H9 (cell line): ENCODE measurements at regions not wholly inside any gene's neighbourhood (a gene's known extent, or its start where the extent isn't known, plus 50 kb on each side); places are given as distances from the start of the nearest gene placed in this dataset.

Experiments used
- DNase-seq: peaks from one replicate; pipeline ENCODE4 v3.0.0-alpha.2; 2017
- H2AFZ ChIP-seq: one replicate; pipeline ENCODE4 v1.6.1; 2013; ENCODE audit warnings: mild to moderate bottlenecking, low read length, control low read depth, moderate library complexity
- H2AK5ac ChIP-seq: 2 replicates; pipeline ENCODE4 v1.6.1; 2013; ENCODE audit warnings: low read length, control low read depth, mixed read lengths; ENCODE audit not compliant: insufficient read length
- H2BK120ac ChIP-seq: one replicate; pipeline ENCODE4 v1.6.1; 2013; ENCODE audit warnings: low read depth, mild to moderate bottlenecking, low read length, control low read depth, inconsistent platforms; ENCODE audit not compliant: poor library complexity, severe bottlenecking
- H2BK12ac ChIP-seq: 2 replicates; pipeline ENCODE4 v1.6.1; 2013; ENCODE audit warnings: low read length, control low read depth, mixed read lengths, low read depth; ENCODE audit not compliant: insufficient read length
- H2BK15ac ChIP-seq: 2 replicates; pipeline ENCODE4 v1.6.1; 2013; ENCODE audit warnings: low read depth, low read length, control low read depth
- H2BK20ac ChIP-seq: one replicate; pipeline ENCODE4 v1.6.1; 2013; ENCODE audit warnings: low read depth, mild to moderate bottlenecking, low read length, control low read depth, inconsistent platforms; ENCODE audit not compliant: poor library complexity, severe bottlenecking
- H2BK5ac ChIP-seq: 2 replicates; pipeline ENCODE4 v1.6.1; 2013; ENCODE audit warnings: low read length, control low read depth, mixed read lengths; ENCODE audit not compliant: insufficient read length
- H3K14ac ChIP-seq: 2 replicates; pipeline ENCODE4 v1.6.1; 2013; ENCODE audit warnings: low read length, control low read depth; ENCODE audit not compliant: insufficient read depth
- H3K18ac ChIP-seq: 2 replicates; pipeline ENCODE4 v1.6.1; 2013; ENCODE audit warnings: low read depth, mild to moderate bottlenecking, mixed read lengths, low read length, control low read depth; ENCODE audit not compliant: insufficient read length
- H3K23ac ChIP-seq: 2 replicates; pipeline ENCODE4 v1.6.1; 2013; ENCODE audit warnings: low read length, control low read depth, mixed read lengths, low read depth; ENCODE audit not compliant: insufficient read length
- H3K23me2 ChIP-seq: 2 replicates; pipeline ENCODE4 v1.6.1; 2013; ENCODE audit warnings: low read depth, mild to moderate bottlenecking, mixed read lengths, low read length, control low read depth; ENCODE audit not compliant: insufficient read length, poor library complexity, severe bottlenecking
- H3K27ac ChIP-seq: 2 replicates; pipeline ENCODE4 v1.5.1; 2013; ENCODE audit warnings: low read length, control low read depth, mixed read lengths, low read depth; ENCODE audit not compliant: insufficient read length
- H3K27me3 ChIP-seq: 2 replicates; pipeline ENCODE4 v1.6.1; 2013; ENCODE audit warnings: low read length, control low read depth, inconsistent platforms; ENCODE audit not compliant: insufficient read depth
- H3K4ac ChIP-seq: 2 replicates; pipeline ENCODE4 v1.6.1; 2013; ENCODE audit warnings: low read depth, mild to moderate bottlenecking, control low read depth, inconsistent platforms, low read length, moderate library complexity
- H3K4me1 ChIP-seq: 2 replicates; pipeline ENCODE4 v1.6.1; 2013; ENCODE audit warnings: low read length, control low read depth, inconsistent platforms; ENCODE audit not compliant: insufficient read depth
- H3K4me2 ChIP-seq: 2 replicates; pipeline ENCODE4 v1.6.1; 2013; ENCODE audit warnings: low read length, control low read depth, mixed read lengths; ENCODE audit not compliant: insufficient read length, insufficient read depth
- H3K56ac ChIP-seq: 2 replicates; pipeline ENCODE4 v1.6.1; 2013; ENCODE audit warnings: low read depth, mild to moderate bottlenecking, mixed read lengths, low read length, control low read depth; ENCODE audit not compliant: insufficient read length
- H3K79me1 ChIP-seq: 2 replicates; pipeline ENCODE4 v1.6.1; 2013; ENCODE audit warnings: low read depth, mild to moderate bottlenecking, moderate library complexity, low read length, control low read depth, inconsistent platforms; ENCODE audit not compliant: insufficient read depth, poor library complexity, severe bottlenecking
- H3K79me2 ChIP-seq: 2 replicates; pipeline ENCODE4 v1.6.1; 2013; ENCODE audit warnings: low read length, control low read depth, inconsistent platforms; ENCODE audit not compliant: insufficient read depth
- H3K9ac ChIP-seq: 2 replicates; pipeline ENCODE4 v1.6.1; 2013; ENCODE audit warnings: low read length, control low read depth, mixed read lengths; ENCODE audit not compliant: insufficient read length; ENCODE audit errors: extremely low read depth
- H3K9me3 ChIP-seq: one replicate; pipeline ENCODE4 v1.6.1; 2013; ENCODE audit warnings: low read depth, low read length, inconsistent platforms; ENCODE audit not compliant: control insufficient read depth
- H3T11ph ChIP-seq: one replicate; pipeline ENCODE4 v1.6.1; 2013; ENCODE audit warnings: mild to moderate bottlenecking, low read length, control low read depth, inconsistent platforms
- H4K20me1 ChIP-seq: one replicate; pipeline ENCODE4 v1.6.1; 2013; ENCODE audit not compliant: control insufficient read depth, insufficient read length, insufficient read depth
- H4K5ac ChIP-seq: 2 replicates; pipeline ENCODE4 v1.6.1; 2013; ENCODE audit warnings: low read depth, mild to moderate bottlenecking, mixed read lengths, low read length, control low read depth; ENCODE audit not compliant: insufficient read length
- H4K8ac ChIP-seq: replicated peaks from 2 replicates; pipeline ENCODE4 v1.6.1; 2013; ENCODE audit warnings: low read length, control low read depth, mixed read lengths, low read depth; ENCODE audit not compliant: insufficient read length
- H4K91ac ChIP-seq: 2 replicates; pipeline ENCODE4 v1.6.1; 2013; ENCODE audit warnings: low read depth, mild to moderate bottlenecking, moderate library complexity, mixed read lengths, low read length, control low read depth; ENCODE audit not compliant: insufficient read length
- H3K27ac Mint-ChIP-seq, 3 experiments: 2 replicates in 2 of 3; 3 replicates in 1 of 3; pipeline ENCODE4 v1.8.0; 2020 to 2021; ENCODE audit warnings: mixed read lengths in 3 of 3, mild to moderate bottlenecking in 1 of 3, moderate library complexity in 1 of 3
- H3K27me3 Mint-ChIP-seq: 2 replicates; pipeline ENCODE4 v1.8.0; 2021; ENCODE audit warnings: low read depth, mild to moderate bottlenecking, moderate library complexity, mixed read lengths
- H3K36me3 Mint-ChIP-seq, 3 experiments: 2 replicates in 2 of 3; 3 replicates in 1 of 3; pipeline ENCODE4 v1.8.0; 2020 to 2021; ENCODE audit warnings: low read depth in 3 of 3, mixed read lengths in 3 of 3; ENCODE audit not compliant: insufficient read depth in 1 of 3
- H3K4me1 Mint-ChIP-seq, 2 experiments: 2 replicates each; pipeline ENCODE4 v1.8.0; 2020; ENCODE audit warnings: mixed read lengths in 2 of 2
- H3K4me3 Mint-ChIP-seq, 2 experiments: 2 replicates in 1 of 2; 3 replicates in 1 of 2; pipeline ENCODE4 v1.8.0; 2020 to 2021; ENCODE audit warnings: mild to moderate bottlenecking in 2 of 2, mixed read lengths in 2 of 2, moderate library complexity in 1 of 2
- H3K9me3 Mint-ChIP-seq, 2 experiments: 2 replicates in 1 of 2; 3 replicates in 1 of 2; pipeline ENCODE4 v1.8.0; 2020; ENCODE audit warnings: mild to moderate bottlenecking in 2 of 2, mixed read lengths in 2 of 2, moderate library complexity in 1 of 2
- WGBS: extraction: QIAGEN DNeasy Blood & Tissue Kit; methylation state at CpG from one replicate; pipeline ENCODE4 v1.1.7; 2013; ENCODE audit warnings: missing lambda C conversion rate, low lambda C conversion rate, mixed read lengths; ENCODE audit not compliant: insufficient read length; ENCODE audit errors: extremely low coverage; 5-methylcytosine and 5-hydroxymethylcytosine counted together
- TF ChIP-seq, protein P1 (sequence below): fragments of 200-600 bp; sonication (generic); conservative IDR thresholded peaks from 3 replicates; pipeline ENCODE4 v1.8.0; 2021; ENCODE audit warnings: antibody characterized with exemption, mild to moderate bottlenecking

- H2AFZ ChIP-seq = no peak overlapping the region
- Mint-ChIP-seq H3K27ac (no peak overlapping the region), H3K9me3 (no peaks in the 10 kb centered on the region), H3K36me3 (peaks cover 0 to 2% (median 0%) of the 10 kb centered on the region in 3 experiments; a peak in 2 of 7 replicates), H3K4me3 (no peak overlapping the region), H3K4me1 (peaks cover 5 to 9% of the 10 kb centered on the region in 2 experiments), H3K27me3 (no peaks in the 10 kb centered on the region)
- H3K4ac ChIP-seq = no peak overlapping the region
- H3K23me2 ChIP-seq = no peaks in the 10 kb centered on the region
- no peak overlapping the region for H2BK20ac ChIP-seq
- no peak overlapping the region for H3K18ac ChIP-seq
- H4K20me1 ChIP-seq = no peaks in the 10 kb centered on the region
- H2BK15ac ChIP-seq = no peak overlapping the region
- H3K4me2 ChIP-seq = no peak overlapping the region
- no peak overlapping the region for H2BK12ac ChIP-seq
- no peak overlapping the region for H3T11ph ChIP-seq
- no peak for DNase-seq
- no peak overlapping the region for H3K27ac ChIP-seq
- no peak overlapping the region for H4K8ac ChIP-seq
- H2BK5ac ChIP-seq = no peak overlapping the region
- no peak overlapping the region for H3K9ac ChIP-seq
- no CpG with 5 or more reads among the region's 1 CpG for WGBS
- H3K14ac ChIP-seq = no peak overlapping the region
- no peaks in the 10 kb centered on the region for H3K79me2 ChIP-seq
- no peak overlapping the region for H3K56ac ChIP-seq
- no peak overlapping the region for H4K5ac ChIP-seq
- no peak overlapping the region for H2BK120ac ChIP-seq
- H3K23ac ChIP-seq = no peak overlapping the region
- H3K4me1 ChIP-seq = no peaks in the 10 kb centered on the region
- no peaks in the 10 kb centered on the region for H3K27me3 ChIP-seq
- H2AK5ac ChIP-seq = no peak overlapping the region
- H3K9me3 ChIP-seq = no peaks in the 10 kb centered on the region
- TF ChIP-seq, protein P1, sequence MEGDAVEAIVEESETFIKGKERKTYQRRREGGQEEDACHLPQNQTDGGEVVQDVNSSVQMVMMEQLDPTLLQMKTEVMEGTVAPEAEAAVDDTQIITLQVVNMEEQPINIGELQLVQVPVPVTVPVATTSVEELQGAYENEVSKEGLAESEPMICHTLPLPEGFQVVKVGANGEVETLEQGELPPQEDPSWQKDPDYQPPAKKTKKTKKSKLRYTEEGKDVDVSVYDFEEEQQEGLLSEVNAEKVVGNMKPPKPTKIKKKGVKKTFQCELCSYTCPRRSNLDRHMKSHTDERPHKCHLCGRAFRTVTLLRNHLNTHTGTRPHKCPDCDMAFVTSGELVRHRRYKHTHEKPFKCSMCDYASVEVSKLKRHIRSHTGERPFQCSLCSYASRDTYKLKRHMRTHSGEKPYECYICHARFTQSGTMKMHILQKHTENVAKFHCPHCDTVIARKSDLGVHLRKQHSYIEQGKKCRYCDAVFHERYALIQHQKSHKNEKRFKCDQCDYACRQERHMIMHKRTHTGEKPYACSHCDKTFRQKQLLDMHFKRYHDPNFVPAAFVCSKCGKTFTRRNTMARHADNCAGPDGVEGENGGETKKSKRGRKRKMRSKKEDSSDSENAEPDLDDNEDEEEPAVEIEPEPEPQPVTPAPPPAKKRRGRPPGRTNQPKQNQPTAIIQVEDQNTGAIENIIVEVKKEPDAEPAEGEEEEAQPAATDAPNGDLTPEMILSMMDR = no peak
- no peak overlapping the region for H4K91ac ChIP-seq
- no peaks in the 10 kb centered on the region for H3K79me1 ChIP-seq
Measured at GRCh38 chr3:106737265-106737664, 640.0 kb upstream of the CCDC54 start.
